CD14-positive monocyte (primary cell): ENCODE measurements at regions not wholly inside any gene's neighbourhood (a gene's known extent, or its start where the extent isn't known, plus 50 kb on each side); places are given as distances from the start of the nearest gene placed in this dataset.

ENCODE experiments used
- DNase-seq, 3 donors: peaks; one replicate each; pipeline ENCODE4 v3.0.0-alpha.2; 2011 to 2022
- H2AFZ ChIP-seq: 2 replicates; pipeline ENCODE4 v1.6.0; 2012; ENCODE audit warnings: mild to moderate bottlenecking, low read depth, low read length, inconsistent platforms; ENCODE audit not compliant: insufficient read depth, poor library complexity, severe bottlenecking
- H3K27ac ChIP-seq, 2 donors: 1 replicate in 1 of 2; 2 replicates in 1 of 2; pipeline ENCODE4 v1.5.1; 2012 to 2013; ENCODE audit warnings: low read length in 2 of 2, control low read depth in 1 of 2, inconsistent platforms in 1 of 2, low read depth in 1 of 2, mild to moderate bottlenecking in 1 of 2
- H3K27me3 ChIP-seq, 2 donors: one replicate each; pipeline versions ENCODE4 v1.6.0 to v1.6.1; 2011 to 2013; ENCODE audit warnings: low read length in 2 of 2; ENCODE audit not compliant: control insufficient read depth in 2 of 2, insufficient read depth in 2 of 2
- H3K36me3 ChIP-seq, 2 donors: replicated peaks in 1 of 2; 1 replicate in 1 of 2; 2 replicates in 1 of 2; pipeline versions ENCODE4 v1.5.1 to v1.6.1; 2012 to 2013; ENCODE audit warnings: low read length in 2 of 2, control low read depth in 1 of 2, inconsistent platforms in 1 of 2, mild to moderate bottlenecking in 1 of 2; ENCODE audit not compliant: insufficient read depth in 2 of 2, control insufficient read depth in 1 of 2
- H3K4me1 ChIP-seq, 2 donors: 1 replicate in 1 of 2; 2 replicates in 1 of 2; pipeline versions ENCODE4 v1.5.1 to v1.6.1; 2012 to 2013; ENCODE audit warnings: low read length in 2 of 2, control low read depth in 1 of 2, inconsistent platforms in 1 of 2, mild to moderate bottlenecking in 1 of 2, moderate library complexity in 1 of 2; ENCODE audit not compliant: insufficient read depth in 2 of 2, control insufficient read depth in 1 of 2
- H3K4me2 ChIP-seq: replicated peaks from 2 replicates; pipeline ENCODE3; 2012; ENCODE audit warnings: low read length, moderate library complexity, mild to moderate bottlenecking; ENCODE audit not compliant: poor library complexity, severe bottlenecking; ENCODE audit errors: extremely low read depth
- H3K4me3 ChIP-seq, 3 experiments: fragments of 200-600 bp in 1 of 3; sonication (generic) in 1 of 3; replicated peaks in 1 of 3; 1 replicate in 2 of 3; 2 replicates in 1 of 3; pipeline ENCODE4 v1.5.1; 2011 to 2013; ENCODE audit warnings: low read length in 3 of 3, mild to moderate bottlenecking in 3 of 3, control low read depth in 2 of 3, low read depth in 2 of 3, inconsistent platforms in 1 of 3, moderate library complexity in 1 of 3
- H3K79me2 ChIP-seq: 2 replicates; pipeline ENCODE4 v1.6.0; 2012; ENCODE audit warnings: mild to moderate bottlenecking, control low read depth, inconsistent platforms, low read length, moderate library complexity; ENCODE audit not compliant: insufficient read depth
- H3K9ac ChIP-seq: 2 replicates; pipeline ENCODE4 v1.6.0; 2017; ENCODE audit warnings: low read length, mild to moderate bottlenecking; ENCODE audit not compliant: insufficient read depth, poor library complexity, severe bottlenecking
- H3K9me3 ChIP-seq, 2 donors: replicated peaks in 1 of 2; 1 replicate in 1 of 2; 2 replicates in 1 of 2; pipeline versions ENCODE4 v1.5.1 to v1.6.1; 2012 to 2013; ENCODE audit warnings: low read length in 2 of 2, control low read depth in 1 of 2; ENCODE audit not compliant: control insufficient read depth in 1 of 2, insufficient read depth in 1 of 2
- H4K20me1 ChIP-seq: 2 replicates; pipeline ENCODE4 v1.6.0; 2012; ENCODE audit warnings: mild to moderate bottlenecking, low read length, control low read depth, moderate library complexity; ENCODE audit not compliant: insufficient read depth
- H3K27ac Mint-ChIP-seq, 7 donors: one replicate each; pipeline ENCODE4 v1.8.0; 2020; ENCODE audit warnings: mild to moderate bottlenecking in 7 of 7, mixed read lengths in 7 of 7, moderate library complexity in 6 of 7, inconsistent platforms in 2 of 7
- H3K27me3 Mint-ChIP-seq, 3 donors: one replicate each; pipeline ENCODE4 v1.8.0; 2021 to 2022; ENCODE audit warnings: low read depth in 3 of 3, mild to moderate bottlenecking in 3 of 3, mixed read lengths in 3 of 3, moderate library complexity in 3 of 3, inconsistent platforms in 1 of 3
- H3K36me3 Mint-ChIP-seq, 2 donors: one replicate each; pipeline ENCODE4 v1.8.0; 2020; ENCODE audit warnings: mixed read lengths in 2 of 2, inconsistent platforms in 1 of 2, mild to moderate bottlenecking in 1 of 2
- H3K4me1 Mint-ChIP-seq: one replicate; pipeline ENCODE4 v1.8.0; 2020; ENCODE audit warnings: mild to moderate bottlenecking, mixed read lengths
- H3K4me3 Mint-ChIP-seq, 2 donors: one replicate each; pipeline ENCODE4 v1.8.0; 2020; ENCODE audit warnings: mild to moderate bottlenecking in 2 of 2, mixed read lengths in 2 of 2, moderate library complexity in 1 of 2
- H3K9me3 Mint-ChIP-seq, 7 donors: one replicate each; pipeline ENCODE4 v1.8.0; 2020 to 2022; ENCODE audit warnings: mixed read lengths in 7 of 7, mild to moderate bottlenecking in 6 of 7, moderate library complexity in 6 of 7, inconsistent platforms in 2 of 7
- WGBS: methylation state at CpG from one replicate; pipeline ENCODE4 v1.1.5; 2013; ENCODE audit warnings: missing lambda C conversion rate; ENCODE audit not compliant: insufficient coverage; 5-methylcytosine and 5-hydroxymethylcytosine counted together
- intact Hi-C, 2 donors: fragments of 100-400 bp; cut with micrococcal nuclease; formaldehyde crosslinking; loops; one replicate each; pipeline versions ENCODE4 v1.15.0 to v1.15.1; 2023
- TF ChIP-seq, protein P1 (sequence below): fragments of 200-600 bp; IDR thresholded peaks from one replicate; pipeline ENCODE4 v1.8.0; 2022; ENCODE audit warnings: antibody characterized with exemption, mild to moderate bottlenecking

GRCh38 chr10:4255751-4256150 lies 470.7 kb upstream of the KLF6 start:
- Histone ChIP-seq H3K4me1 (no peaks in the 10 kb centered on the region), H3K79me2 (no peaks in the 10 kb centered on the region), H3K4me3 (no peak overlapping the region), H3K9me3 (peaks cover 0 to 14% of the 10 kb centered on the region in 2 donors), H3K27ac (no peak overlapping the region), H3K9ac (no peak overlapping the region), H3K36me3 (no peaks in the 10 kb centered on the region), H3K27me3 (no peaks in the 10 kb centered on the region), H2AFZ (no peak overlapping the region), H3K4me2 (no peak overlapping the region), H4K20me1 (no peaks in the 10 kb centered on the region)
- no peaks in the 10 kb centered on the region for H3K36me3 Mint-ChIP-seq
- TF ChIP-seq, protein P1, sequence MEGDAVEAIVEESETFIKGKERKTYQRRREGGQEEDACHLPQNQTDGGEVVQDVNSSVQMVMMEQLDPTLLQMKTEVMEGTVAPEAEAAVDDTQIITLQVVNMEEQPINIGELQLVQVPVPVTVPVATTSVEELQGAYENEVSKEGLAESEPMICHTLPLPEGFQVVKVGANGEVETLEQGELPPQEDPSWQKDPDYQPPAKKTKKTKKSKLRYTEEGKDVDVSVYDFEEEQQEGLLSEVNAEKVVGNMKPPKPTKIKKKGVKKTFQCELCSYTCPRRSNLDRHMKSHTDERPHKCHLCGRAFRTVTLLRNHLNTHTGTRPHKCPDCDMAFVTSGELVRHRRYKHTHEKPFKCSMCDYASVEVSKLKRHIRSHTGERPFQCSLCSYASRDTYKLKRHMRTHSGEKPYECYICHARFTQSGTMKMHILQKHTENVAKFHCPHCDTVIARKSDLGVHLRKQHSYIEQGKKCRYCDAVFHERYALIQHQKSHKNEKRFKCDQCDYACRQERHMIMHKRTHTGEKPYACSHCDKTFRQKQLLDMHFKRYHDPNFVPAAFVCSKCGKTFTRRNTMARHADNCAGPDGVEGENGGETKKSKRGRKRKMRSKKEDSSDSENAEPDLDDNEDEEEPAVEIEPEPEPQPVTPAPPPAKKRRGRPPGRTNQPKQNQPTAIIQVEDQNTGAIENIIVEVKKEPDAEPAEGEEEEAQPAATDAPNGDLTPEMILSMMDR = no peak
- H3K9me3 Mint-ChIP-seq = peaks cover 0 to 11% (median 10%) of the 10 kb centered on the region in 7 donors
- H3K27ac Mint-ChIP-seq = no peak overlapping the region
- 100% methylated on average over 3 of the region's 3 CpGs for WGBS
- H3K27me3 Mint-ChIP-seq = peaks cover 0 to 2% (median 0%) of the 10 kb centered on the region in 3 donors
- no peaks in the 10 kb centered on the region for H3K4me1 Mint-ChIP-seq
- no peak overlapping the region for H3K4me3 Mint-ChIP-seq
- intact Hi-C loops = no loop called here
- DNase-seq = no peak

DNA sequence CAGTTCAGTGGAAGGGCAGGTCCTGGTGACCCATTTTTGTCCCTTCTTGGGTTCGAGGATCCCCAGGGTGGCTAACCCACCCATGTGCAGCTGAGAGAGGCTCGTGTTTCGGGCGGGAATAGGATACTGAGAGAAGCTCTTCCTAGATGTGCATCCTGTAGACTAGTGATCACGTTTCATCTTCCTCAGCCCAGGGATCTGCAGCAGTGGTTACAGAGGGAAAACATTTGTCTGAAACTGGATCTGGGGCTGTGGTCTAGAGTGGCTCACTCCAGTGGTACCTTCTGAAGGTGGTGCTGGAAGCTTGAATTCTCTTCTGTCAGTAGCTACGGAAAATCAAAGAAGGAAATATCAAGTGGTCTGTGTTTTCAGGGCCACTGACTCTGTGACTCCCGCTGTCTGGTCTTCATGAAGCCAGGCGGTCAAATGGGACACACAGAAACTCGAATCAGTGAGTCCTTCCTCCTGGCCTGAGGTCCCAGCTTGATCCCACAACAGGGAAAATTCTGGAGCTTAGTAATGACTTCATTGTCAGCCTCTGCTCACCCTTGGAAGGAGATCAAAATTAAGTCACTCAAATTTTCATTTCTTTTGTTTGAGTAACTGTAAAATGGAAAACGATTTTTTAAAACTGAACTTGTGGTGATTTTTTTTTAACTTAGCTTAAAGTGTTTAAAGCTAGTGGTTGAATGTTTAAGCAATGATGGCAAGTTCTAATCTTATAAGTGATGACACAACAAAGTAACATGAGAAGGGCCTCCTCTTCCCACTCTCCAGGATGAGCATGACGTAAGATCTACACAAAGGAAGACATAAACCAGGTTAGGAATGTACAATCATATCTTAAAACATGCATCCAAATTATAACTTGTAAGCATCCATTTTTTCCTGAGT lies 469.3 kb upstream of the KLF6 start:
- 100% methylated on average over 4 of the region's 11 CpGs for WGBS
- no peak overlapping the region for H2AFZ ChIP-seq
- Mint-ChIP-seq H3K36me3 (no peaks in the 10 kb centered on the region), H3K4me1 (no peaks in the 10 kb centered on the region), H3K4me3 (no peak overlapping the region), H3K27me3 (peaks cover 0 to 1% (median 0%) of the 10 kb centered on the region in 3 donors), H3K27ac (no peak overlapping the region), H3K9me3 (peaks cover 0 to 13% (median 10%) of the 10 kb centered on the region in 7 donors)
- TF ChIP-seq, protein P1 = no peak
- no peaks in the 10 kb centered on the region for H3K4me1 ChIP-seq
- no peaks in the 10 kb centered on the region for H3K27me3 ChIP-seq
- no peak for DNase-seq
- no peaks in the 10 kb centered on the region for H4K20me1 ChIP-seq
- no peak overlapping the region for H3K4me3 ChIP-seq
- no peak overlapping the region for H3K27ac ChIP-seq
- H3K79me2 ChIP-seq = no peaks in the 10 kb centered on the region
- no peaks in the 10 kb centered on the region for H3K36me3 ChIP-seq
- H3K9me3 ChIP-seq = peaks cover 0 to 14% of the 10 kb centered on the region in 2 donors
- intact Hi-C loops = no loop called here
- H3K9ac ChIP-seq = no peak overlapping the region
- no peak overlapping the region for H3K4me2 ChIP-seq
